HG02642 (cell line): ENCODE measurements at regions not wholly inside any gene's neighbourhood (a gene's known extent, or its start where the extent isn't known, plus 50 kb on each side); places are given as distances from the start of the nearest gene placed in this dataset.

ENCODE experiments used
- ATAC-seq: cut with Tn5 transposase; IDR thresholded peaks from one replicate; pipeline ENCODE4 v1.9.1; 2021; ENCODE audit warnings: mild to moderate bottlenecking; ENCODE audit not compliant: unreplicated experiment, poor library complexity

DNA sequence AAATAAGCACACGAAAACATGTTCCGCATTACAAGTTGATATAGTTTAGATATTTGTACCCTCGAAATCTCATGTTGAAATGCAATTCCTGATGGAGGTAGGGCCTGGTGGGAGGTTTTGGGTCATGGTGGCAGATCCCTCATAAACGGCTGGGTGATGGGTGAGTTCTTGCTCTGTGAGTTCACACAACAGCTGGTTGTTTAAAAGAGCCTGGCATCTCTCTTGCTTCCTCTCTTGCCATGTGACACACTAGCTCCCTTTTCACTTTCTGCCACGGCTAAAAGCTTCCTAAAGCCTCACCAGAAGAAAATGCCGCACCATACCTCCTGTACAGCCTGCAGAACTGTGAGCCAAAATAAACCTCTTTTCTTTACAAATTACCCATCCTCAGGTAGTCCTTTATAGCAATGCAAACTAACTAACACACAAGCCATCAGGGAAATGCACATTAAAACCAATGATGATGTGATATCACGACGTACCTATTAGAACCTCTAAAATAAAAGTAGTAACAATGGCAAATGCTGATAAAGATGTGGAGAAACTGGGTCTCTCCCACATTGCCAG lies 188.5 kb downstream of the ANAPC1 start:
- ATAC-seq, result no peak

DNA sequence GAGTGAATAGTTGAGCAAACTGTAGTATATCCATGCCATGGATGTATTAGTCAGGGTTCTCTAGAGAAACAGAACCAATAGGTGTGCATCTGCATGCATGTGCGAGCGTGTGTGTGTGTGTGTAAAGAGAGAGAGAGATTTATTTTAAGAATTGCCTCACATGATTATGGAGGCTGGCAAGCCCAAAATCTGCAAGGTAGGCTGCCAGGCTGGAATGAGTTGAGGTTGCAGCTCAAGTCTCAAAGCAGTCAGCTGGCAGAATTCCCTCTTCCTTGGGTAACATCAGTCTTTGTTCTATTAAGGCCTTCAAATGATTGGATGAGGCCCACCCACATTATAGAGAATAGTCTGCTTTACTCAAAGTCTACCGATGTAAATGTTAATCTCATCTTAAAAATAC lies 187.8 kb downstream of the ANAPC1 start:
- no peak for ATAC-seq

DNA sequence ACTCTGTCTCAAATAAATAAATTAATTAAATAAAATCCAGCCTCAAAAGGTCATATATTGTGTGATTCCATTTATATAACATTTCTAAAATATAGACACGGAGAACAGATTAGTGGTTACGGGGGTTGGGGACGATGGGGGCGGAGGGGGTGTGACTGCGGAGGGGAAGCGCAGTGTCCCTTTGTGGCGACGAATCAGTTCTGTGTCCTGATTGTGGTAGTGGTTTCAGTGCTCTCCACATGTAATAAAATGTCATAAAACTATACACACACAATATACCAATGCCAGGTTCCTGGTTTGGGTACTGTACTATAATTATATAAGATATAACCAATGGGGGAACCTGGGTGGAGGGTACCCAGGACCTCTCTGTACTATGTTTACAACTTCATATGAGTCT lies 186.4 kb downstream of the ANAPC1 start:
- ATAC-seq, result no peak

DNA sequence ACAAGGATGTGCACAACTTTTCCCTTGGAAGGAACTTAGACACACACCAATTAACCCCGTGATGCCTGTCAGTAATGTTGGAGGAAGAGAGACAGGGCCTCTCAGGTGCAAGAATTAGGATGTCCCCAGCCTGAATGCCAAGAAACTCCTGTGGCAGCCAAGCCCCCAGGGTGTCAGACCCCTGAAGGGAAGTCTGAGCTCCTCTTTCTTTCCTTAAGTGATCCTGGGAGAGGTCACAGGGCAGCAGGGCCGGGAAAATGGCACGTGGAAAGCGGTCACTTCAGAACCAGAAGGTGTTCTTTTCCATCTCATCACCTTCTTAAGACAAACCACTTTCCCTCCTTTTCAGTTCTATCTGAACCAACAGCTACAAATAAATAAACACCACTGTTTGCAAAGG lies 185.9 kb downstream of the ANAPC1 start:
- ATAC-seq, result no peak

DNA sequence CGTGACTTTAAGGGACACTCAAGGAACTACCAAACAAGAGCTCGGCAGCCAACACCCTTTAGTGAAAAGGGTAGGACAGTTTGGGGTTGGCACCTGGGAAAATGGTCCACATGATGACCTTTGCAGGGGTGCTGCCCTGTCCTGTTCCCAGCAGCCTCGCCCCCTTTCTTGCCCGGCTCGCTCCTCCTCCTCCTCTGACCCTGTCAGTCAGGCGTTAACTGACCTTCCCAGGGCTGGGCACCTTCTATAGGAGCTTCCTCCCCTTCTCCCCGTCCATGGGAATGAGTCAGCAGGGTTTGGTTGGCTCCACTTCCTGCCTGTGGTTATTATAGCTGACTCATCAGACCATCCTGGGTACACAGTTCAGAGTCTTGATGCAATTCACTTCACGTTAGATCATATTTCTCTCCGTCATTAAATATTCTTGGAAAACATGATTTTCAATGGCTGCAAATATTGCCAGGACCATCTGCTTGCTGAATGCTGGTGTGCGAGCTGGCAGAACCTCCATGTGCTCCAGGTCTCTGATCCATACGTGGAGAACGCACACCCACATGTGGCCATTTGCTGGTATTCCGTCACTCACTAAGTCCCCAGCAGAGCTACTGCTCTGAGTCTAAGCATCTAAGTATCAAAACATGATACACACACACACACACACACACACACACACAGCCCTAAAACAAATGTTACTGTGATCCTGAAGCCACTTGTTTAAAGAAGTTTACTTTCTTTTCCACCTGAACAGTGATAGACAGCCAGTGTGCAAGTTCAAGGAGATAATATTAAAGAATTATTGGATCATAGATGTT lies 185.0 kb downstream of the ANAPC1 start:
- ATAC-seq, result no peak

DNA sequence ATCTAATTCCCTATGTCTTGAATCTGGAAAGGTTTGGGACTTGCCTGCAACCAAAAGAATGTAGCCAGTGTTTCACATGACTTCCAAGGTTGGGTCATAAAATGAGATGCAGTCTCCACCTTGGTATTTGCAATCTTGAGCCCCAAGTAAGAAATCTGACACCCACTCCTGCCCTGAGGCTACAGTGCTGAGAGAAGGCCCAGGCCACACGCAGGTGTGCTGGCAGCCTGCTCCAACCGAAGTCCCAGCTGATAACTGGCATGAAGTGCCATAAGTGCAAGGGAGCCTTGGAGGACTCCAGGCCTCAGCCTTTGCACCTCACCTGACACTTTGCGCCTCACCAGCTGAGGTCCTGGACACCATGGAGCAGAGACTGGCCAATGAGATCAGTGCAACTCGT lies 182.7 kb downstream of the ANAPC1 start:
- ATAC-seq, result no peak

DNA sequence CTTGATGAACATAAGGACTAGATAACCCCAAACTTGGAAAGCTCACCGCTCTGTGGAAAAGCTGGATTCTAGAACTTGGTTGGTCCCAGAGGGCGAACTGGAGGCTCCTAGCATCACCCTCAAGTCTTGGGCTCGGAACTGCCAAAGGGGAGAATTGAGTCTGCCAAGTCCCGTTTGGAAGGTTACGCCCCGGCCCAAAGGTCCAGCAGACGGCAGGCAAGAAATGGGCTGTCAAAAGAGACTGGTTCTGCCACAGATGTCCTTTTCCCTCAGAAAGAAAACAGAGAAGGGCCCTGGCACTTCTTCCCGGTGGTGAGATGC lies 182.2 kb downstream of the ANAPC1 start:
- no peak for ATAC-seq

DNA sequence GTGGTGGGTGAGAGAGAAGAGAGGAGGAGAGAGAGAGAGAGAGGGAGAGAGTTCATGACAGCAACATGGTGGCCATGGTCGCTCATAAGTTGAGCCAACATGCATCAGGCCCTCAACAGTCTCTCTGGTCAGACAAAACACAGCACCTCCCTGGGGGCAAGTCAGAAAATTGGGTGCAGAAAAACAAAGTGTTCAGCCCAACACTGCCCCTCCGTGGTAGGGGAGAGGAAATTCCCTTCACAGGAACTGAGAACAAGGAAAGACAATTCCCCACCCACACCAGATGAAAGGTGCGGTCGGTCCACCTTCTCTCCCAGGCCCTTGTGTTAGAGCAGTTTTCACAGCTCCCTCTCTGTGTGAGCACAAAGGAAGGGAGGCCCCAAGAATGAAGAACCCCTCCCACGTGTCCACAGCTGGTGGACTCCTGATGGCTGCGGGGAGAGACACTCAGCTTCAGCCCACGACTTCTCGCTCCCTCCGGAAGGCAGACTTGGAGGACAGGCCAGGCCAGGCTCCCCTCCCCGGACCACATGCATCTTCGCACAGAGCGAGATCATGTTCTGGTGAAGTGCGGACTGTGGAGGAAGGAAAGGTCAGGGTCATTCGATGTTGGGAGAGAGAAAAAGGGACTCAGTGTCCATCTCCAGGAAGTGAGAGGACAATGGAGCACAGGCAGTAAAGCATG lies 181.7 kb downstream of the ANAPC1 start:
- no peak for ATAC-seq

DNA sequence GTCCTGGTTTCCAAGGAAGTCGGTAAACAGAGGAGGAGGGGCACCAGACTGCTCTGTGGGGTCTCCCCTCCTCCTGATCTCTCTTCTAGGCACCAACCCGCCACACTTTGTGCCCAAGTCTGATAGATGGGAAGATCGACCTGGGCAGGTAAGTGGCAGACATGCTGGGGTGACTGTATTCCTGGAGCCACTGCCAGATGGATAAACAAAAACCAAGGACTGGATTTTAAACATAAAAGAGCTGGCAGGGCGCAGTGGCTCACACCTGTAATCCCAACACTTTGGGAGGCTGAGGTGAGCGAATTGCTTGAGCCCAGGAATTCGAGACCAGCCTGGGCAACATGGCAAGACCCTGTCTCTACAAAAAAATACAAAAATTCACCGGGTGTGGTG lies 181.2 kb downstream of the ANAPC1 start:
- no peak for ATAC-seq

DNA sequence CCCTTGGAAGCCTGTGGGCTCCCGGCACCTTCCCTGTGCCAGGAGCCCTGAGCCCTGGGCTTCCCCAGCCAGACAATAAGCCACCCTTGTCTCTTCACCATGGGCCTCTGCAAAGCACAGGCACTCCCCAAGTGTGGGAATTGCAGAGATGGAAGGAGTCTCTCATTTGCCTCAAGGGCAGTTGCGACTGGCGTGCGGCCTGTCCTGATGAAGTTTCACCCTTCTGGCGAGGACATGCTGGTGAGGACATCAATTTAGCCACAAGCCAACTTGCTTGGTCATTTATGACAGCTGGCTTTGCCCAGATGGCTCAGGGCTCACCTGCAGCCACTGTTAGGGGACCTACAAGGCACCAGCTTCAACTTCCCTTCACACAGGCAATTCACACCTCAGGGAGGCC lies 180.2 kb downstream of the ANAPC1 start:
- no peak for ATAC-seq

DNA sequence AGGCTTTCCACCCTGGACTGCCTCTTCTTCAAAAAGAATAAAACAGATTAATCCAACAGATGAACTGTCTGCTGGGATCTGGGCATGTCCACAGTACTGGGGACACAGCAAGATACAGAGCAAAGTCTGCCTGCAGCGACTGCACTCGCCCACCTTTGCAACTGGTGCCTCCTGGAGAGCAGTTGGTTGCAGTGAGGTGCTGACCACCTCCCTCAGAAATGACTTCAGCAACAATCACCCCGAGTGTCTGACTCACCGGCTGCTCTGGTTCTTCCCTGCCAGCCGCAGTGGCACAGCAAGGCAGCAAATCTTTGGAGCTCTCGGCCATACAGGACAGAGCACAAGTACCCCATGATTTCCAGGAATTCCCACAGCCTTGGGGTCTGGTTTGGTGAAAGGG lies 179.7 kb downstream of the ANAPC1 start:
- no peak for ATAC-seq

DNA sequence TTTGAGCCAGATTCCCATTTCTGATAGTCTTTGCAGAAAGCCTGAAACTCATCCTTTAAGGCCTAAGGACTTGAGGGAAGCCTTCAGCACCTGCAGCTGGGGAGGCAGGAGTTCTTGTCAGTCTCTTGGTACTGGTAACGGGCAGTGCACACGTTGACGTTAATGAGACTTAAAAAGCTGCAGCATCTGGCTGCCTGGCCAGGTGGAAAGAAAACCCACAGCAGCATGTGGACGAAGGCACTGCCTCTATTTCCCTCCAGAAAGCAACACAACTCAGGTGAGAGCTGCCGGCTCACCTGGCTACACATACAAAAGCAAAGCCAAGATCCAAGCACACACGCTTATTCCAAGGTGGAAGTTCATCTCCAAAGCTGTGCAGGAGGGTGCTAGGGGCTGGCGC lies 178.8 kb downstream of the ANAPC1 start:
- peak; percentile 29 for ATAC-seq

DNA sequence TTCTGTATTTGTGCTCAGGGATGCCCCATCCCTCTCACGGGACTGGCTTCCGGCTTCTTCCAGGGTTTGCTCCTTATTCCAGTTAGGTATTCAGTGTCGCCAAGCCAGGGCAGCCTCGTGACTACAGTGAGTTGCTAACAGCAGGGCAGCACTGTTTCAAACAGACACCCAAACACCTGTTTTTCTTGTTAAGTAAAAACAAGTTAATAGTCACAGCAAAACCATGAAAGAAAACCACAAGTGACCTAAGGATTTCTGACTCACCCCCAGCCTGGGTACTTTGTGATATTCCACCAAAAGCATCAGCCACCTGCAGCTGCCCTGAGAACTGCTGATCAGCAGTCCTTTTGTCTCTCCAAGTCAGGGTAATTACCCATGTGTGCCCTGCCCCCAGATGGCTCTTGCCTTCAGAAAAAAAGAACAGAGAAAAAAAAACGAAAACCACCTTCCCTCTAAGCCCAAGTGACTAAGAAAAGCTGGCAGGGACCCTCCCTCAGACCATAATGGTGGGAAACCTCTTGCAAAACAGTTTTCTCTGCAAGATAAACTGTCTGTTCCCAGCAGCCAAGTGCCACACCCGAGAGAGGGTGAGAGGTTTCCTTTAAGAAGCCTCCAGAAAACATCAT lies 178.2 kb downstream of the ANAPC1 start:
- ATAC-seq, result peak; percentile 89

DNA sequence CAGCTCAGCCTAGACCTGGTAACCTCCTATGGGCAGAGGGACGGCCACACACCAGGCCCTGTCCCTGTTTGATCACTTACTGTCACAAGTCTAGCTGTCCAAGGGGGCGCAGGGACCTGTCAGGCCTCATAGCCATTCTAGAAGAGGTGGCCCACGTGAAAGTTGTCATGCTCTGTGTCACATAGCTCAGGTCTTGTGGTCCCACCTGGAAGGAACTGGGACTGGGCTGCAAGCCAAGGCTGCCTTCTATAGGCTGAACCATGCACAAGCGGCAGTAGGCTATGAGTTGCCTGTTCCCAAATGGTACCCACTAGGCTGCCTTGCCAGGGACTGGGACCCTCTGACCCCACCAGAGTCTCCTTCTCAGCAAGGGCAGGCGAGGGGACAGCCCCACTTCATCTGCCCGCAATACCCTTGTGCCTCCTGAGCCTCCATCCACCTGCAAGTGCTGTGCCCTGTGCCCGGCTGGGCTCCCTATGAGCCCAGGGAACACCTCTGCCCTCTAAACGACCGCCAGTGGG lies 177.5 kb downstream of the ANAPC1 start:
- ATAC-seq, result peak; percentile 2

DNA sequence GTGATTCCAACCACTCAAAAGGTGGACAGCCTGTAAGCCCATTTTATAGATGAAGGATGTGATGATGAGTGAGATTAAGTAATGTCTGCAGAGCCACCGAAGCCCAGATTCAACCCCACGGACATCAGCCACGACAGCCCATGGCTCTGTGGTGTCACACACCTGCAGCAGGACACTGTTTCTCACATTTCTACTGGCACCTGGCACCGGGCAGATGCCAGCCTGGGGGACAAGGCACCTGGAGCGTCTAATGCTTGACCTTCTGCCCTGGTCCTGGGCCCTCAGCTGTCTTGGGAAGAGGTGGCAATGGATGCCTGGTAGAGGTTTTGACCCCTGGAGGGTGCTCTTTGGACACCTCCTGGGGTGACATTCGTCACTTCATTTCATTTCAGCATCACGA lies 176.3 kb downstream of the ANAPC1 start:
- ATAC-seq, result no peak

DNA sequence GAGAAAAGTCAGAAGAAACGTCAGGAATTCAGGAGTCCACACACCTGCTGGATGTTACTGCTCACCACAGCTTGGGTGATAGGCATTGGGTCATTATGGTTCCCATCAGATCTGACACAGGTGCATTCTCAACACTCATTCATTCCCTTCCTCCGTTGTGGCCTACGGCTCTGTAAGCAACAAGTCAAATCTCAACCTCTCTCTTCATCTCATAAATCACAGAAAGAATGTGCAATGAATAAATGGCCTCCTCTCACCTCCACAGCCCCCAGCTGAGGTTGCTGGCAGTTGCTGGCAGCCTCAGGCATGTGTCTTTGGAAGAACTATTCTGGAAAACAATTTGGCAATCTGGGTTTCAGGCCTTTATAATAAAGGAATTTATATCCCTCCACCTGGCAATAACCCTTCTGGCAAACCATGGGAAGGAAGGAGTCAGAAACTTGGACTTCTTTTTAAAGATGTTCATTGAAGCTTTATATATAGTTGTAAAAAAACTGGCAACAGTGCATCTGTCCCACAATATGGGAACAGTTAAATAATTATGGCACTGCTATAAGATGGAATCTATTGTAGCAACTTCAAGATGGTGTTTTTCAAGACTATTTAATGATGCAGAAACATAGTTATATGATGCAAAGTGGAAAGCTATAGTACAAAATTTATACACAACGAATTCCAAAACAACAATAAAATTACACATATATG lies 175.4 kb downstream of the ANAPC1 start:
- no peak for ATAC-seq

DNA sequence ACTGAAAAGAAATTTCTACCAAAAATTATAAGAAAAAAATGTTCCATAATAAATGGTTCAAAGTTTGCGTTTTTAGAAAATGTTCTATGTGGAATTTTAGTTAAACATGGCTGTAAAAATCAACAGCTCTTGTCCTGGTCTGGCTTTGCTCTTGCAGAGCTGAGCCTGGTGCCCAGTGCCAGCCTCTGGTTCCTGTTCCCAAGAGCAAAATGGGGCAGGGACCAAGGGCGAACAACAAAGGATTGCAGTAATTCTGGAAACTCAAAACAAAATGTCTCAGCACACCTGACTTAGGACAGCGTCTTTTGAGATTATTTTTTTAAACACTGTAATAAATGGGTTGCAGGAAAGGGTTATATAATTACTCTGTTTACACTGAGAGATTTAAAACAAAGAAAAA lies 174.7 kb downstream of the ANAPC1 start:
- ATAC-seq, result no peak

DNA sequence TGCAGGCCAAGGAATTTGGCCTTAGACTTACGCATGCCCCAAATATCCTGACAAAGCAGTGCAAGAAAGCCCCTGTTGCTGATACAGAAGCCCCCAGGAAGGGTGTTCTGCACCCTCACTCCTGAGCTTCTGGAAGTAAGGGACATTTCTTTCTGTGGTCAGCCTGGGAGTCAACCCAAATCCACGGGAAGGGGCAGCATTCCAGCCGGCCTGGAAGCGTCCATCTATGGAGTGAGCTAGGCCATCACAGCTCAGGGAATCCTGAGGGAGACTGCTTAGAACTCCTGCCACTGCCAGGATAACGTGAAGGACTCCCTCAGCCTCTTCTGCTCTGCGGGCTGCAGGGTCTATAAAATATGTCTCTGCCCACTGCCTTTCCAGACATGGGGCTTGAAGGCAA lies 173.9 kb downstream of the ANAPC1 start:
- no peak for ATAC-seq

DNA sequence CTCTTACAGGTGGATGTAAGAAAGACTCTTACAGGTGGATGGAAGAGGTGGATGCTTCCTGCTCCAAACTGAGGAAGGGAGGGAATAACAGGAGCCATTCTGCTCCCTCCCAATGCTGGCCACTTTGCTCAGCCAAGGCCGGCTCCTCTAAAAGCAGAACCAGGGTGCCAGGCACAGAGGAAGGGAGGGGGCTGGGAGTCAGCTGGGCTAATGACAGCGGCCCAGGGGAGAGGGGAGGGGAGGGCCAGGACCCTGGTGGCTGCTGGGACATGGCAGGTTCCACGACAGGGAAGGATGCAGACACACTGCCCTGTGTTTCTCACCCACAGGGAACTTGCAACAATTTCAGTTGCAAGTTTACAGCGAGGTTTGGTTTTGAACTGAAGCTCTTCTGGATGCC lies 173.4 kb downstream of the ANAPC1 start:
- ATAC-seq, result no peak

DNA sequence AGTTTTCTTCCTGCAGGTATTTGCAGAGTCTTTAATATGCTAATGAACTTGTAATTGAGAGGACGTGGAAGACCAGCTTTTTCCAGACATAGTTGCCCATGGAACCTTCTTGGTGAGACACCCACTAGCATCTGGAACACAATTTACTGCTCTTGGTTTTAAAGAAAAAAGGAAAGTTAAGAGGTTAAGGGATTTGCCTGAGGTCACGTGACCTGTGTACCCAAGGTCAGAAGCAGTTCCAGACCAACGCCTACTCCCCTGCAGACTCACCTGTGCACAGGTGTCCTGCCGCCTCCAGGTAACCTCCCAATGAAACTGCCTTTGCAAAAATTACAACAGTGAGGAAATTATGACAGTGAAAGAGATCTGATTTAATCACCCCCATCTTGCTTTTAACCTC lies 172.7 kb downstream of the ANAPC1 start:
- ATAC-seq, result no peak

DNA sequence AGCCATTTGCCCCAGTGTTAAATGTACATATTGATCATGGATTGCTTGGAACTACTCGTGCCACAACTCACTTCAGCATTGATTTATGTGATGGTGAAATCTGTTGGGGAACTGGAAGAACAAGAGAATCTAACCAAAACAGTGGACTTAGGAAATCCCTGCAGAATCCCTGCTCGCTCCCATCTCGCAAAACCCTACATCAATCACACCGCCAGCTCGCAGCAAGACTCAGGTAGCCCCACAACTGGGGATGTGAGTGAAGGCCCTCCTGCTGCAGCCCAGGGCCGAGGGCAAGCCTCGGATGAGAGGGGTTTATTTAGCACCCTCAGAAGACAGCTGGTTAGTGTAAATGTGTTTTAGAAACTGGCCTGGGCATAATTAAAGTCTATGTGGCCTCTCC lies 171.6 kb downstream of the ANAPC1 start:
- ATAC-seq, result no peak
